Heart left ventricle (tissue), 16 donors: ENCODE measurements at regions not wholly inside any gene's neighbourhood (a gene's known extent, or its start where the extent isn't known, plus 50 kb on each side); places are given as distances from the start of the nearest gene placed in this dataset.

Experiments
- ATAC-seq, 4 donors: fragments of 200-7000 bp; cut with Tn5 transposase; one replicate each; pipeline ENCODE4 v1.9.1; 2020 to 2022; ENCODE audit warnings: moderate library complexity in 4 of 4, mild to moderate bottlenecking in 3 of 4, moderate number of reproducible peaks in 1 of 4
- DNase-seq, 5 donors: peaks; one replicate each; pipeline ENCODE4 v3.0.0-alpha.2; 2020
- H3K27ac ChIP-seq, 12 donors: fragments of 200-600 bp; sonication (generic) in 4 of 12; one replicate each; pipeline versions ENCODE4 v1.5.0 to v1.8.0; 2016 to 2022; ENCODE audit warnings: mild to moderate bottlenecking in 2 of 12
- H3K27me3 ChIP-seq, 9 donors: fragments of 200-600 bp; sonication (generic) in 2 of 9; one replicate each; pipeline versions ENCODE4 v1.5.1 to v1.8.0; 2016 to 2022; ENCODE audit warnings: mild to moderate bottlenecking in 3 of 9
- H3K36me3 ChIP-seq, 9 donors: fragments of 200-600 bp; sonication (generic) in 2 of 9; one replicate each; pipeline versions ENCODE4 v1.5.0 to v1.8.0; 2018 to 2022; ENCODE audit warnings: mild to moderate bottlenecking in 2 of 9
- H3K4me1 ChIP-seq, 12 donors: fragments of 200-600 bp; sonication (generic) in 4 of 12; one replicate each; pipeline versions ENCODE4 v1.5.0 to v1.8.0; 2016 to 2022; ENCODE audit warnings: mild to moderate bottlenecking in 3 of 12
- H3K4me3 ChIP-seq, 12 donors: fragments of 200-600 bp; sonication (generic) in 4 of 12; one replicate each; pipeline versions ENCODE4 v1.5.0 to v1.8.0; 2017 to 2022; ENCODE audit warnings: mild to moderate bottlenecking in 9 of 12, moderate library complexity in 4 of 12
- H3K9me3 ChIP-seq, 12 donors: fragments of 200-600 bp; sonication (generic) in 4 of 12; one replicate each; pipeline versions ENCODE4 v1.5.0 to v1.8.0; 2016 to 2022; ENCODE audit warnings: mild to moderate bottlenecking in 1 of 12
- CTCF ChIP-seq, 12 donors: fragments of 200-600 bp; sonication (generic) in 4 of 12; IDR thresholded peaks; one replicate each; pipeline versions ENCODE4 v1.5.0 to v1.8.0; 2018 to 2022; ENCODE audit warnings: antibody characterized with exemption in 12 of 12, mild to moderate bottlenecking in 5 of 12
- POLR2A ChIP-seq, 2 donors: fragments of 450-650 bp; IDR thresholded peaks; one replicate each; pipeline ENCODE4 v1.6.1; 2017; ENCODE audit warnings: antibody characterized with exemption in 2 of 2, mild to moderate bottlenecking in 2 of 2, moderate library complexity in 2 of 2
- WGBS, 4 donors: extraction: QIAGEN DNeasy Blood & Tissue Kit in 2 of 4; methylation state at CpG; one replicate each; pipeline versions ENCODE4 v1.1.5 to v1.1.7; 2013 to 2018; 5-methylcytosine and 5-hydroxymethylcytosine counted together
- intact Hi-C, 10 donors: fragments of 100-400 bp; cut with DNase I; formaldehyde crosslinking; loops; one replicate each; pipeline versions ENCODE4 v1.11.1 to v1.14.2; 2022
- donor health status: ischemic (EF 13 %, LVEDD 7.1; RV severe dilation, severe dysfunction).
- donor health status: healthy with polysubstance abuse.
- donor health status: DM: no; HTN: yes; CAD: no.
- donor health status: DM: no; HTN: no; CAD: no.
- donor health status: ischemic (EF 25% LVEDD 6.9; RV normal size, moderate dysfunction).
- donor health status: ischemic (EF 25% LVEDD 5.7; RV mildly dilated, moderate dysfunction).
- donor health status: healthy.
- donor health status: DM: yes; HTN: yes; CAD: no.
- donor health status: ischemic (EF 35%, LVEDD 5.7; RV mildly dilated, moderate dysfunction).
- donor health status: nonischemic (EF 11% LVEDD 7.7; RV severe dilation, severe dysfunction).
- donor health status: DM: yes; HTN: yes; CAD: no.
- donor health status: PGD.
- donor health status: ischemic (EF 29% LVEDD 5.4; RV normal size, mild dysfunction).
- donor health status: nonischemic (EF 23%, LVEDD 6.1; RV moderate dilation, normal function).

- no peak overlapping the region for H3K27ac ChIP-seq
- 83 to 94% (median 90%) methylated on average over 5 of the region's 5 CpGs for WGBS, 4 donors
- H3K4me3 ChIP-seq: no peak overlapping the region
- DNase-seq (no peak), ATAC-seq (no peak)
- H3K4me1 ChIP-seq: no peaks in the 10 kb centered on the region
- intact Hi-C loops: no loop called here
- TF ChIP-seq CTCF (IDR thresholded peaks at IDR 0.05) (no peak), POLR2A (IDR thresholded peaks at IDR 0.05) (no peak)
- H3K27me3 ChIP-seq: no peaks in the 10 kb centered on the region
- H3K36me3 ChIP-seq: no peaks in the 10 kb centered on the region
- H3K9me3 ChIP-seq: no peaks in the 10 kb centered on the region
Measured at GRCh38 chr6:63459814-63460213, 112.5 kb upstream of the LOC128125822 start.

GRCh38 chr6:63460971-63461370 is 111.3 kb upstream of the LOC128125822 start:
- no peak overlapping the region for H3K27ac ChIP-seq
- no peak for ATAC-seq

GRCh38 chr6:63464060-63464459 is 108.2 kb upstream of the LOC128125822 start:
- Histone ChIP-seq H3K27me3 (no peaks in the 10 kb centered on the region), H3K36me3 (no peaks in the 10 kb centered on the region), H3K9me3 (no peaks in the 10 kb centered on the region), H3K4me3 (no peak overlapping the region), H3K4me1 (no peaks in the 10 kb centered on the region), H3K27ac (no peak overlapping the region)
- intact Hi-C loops: no loop called here
- no peak for ATAC-seq
- no peak for TF ChIP-seq CTCF (IDR thresholded peaks at IDR 0.05)
- DNase-seq: no peak

More at GRCh38 chr6:63460971-63461370, 111.3 kb upstream of the LOC128125822 start:
- Histone ChIP-seq H3K4me3 (no peak overlapping the region), H3K36me3 (no peaks in the 10 kb centered on the region), H3K27me3 (no peaks in the 10 kb centered on the region), H3K4me1 (no peaks in the 10 kb centered on the region), H3K9me3 (no peaks in the 10 kb centered on the region)
- no peak for TF ChIP-seq POLR2A (IDR thresholded peaks at IDR 0.05)
- no peak for TF ChIP-seq CTCF (IDR thresholded peaks at IDR 0.05)
- intact Hi-C loops: no loop called here
- 82 to 91% (median 89%) methylated on average over 10 of the region's 10 CpGs for WGBS, 4 donors
- DNase-seq: no peak

GRCh38 chr6:63465750-63466149 is 106.5 kb upstream of the LOC128125822 start:
- no peaks in the 10 kb centered on the region for H3K4me1 ChIP-seq
- no peaks in the 10 kb centered on the region for H3K9me3 ChIP-seq
- DNase-seq (no peak), ATAC-seq (no peak)
- TF ChIP-seq CTCF (IDR thresholded peaks at IDR 0.05): no peak
- TF ChIP-seq POLR2A (IDR thresholded peaks at IDR 0.05): no peak
- H3K27ac ChIP-seq: no peak overlapping the region
- H3K27me3 ChIP-seq: no peaks in the 10 kb centered on the region
- 87 to 94% (median 88%) methylated on average over 2 of the region's 2 CpGs for WGBS, 4 donors
- intact Hi-C loops: no loop called here
- H3K4me3 ChIP-seq: no peak overlapping the region
- H3K36me3 ChIP-seq: no peaks in the 10 kb centered on the region
